A172 (cell line): ENCODE measurements at regions not wholly inside any gene's neighbourhood (a gene's known extent, or its start where the extent isn't known, plus 50 kb on each side); places are given as distances from the start of the nearest gene placed in this dataset.

Experiments
- DNase-seq: peaks from one replicate; pipeline ENCODE4 v3.0.0-alpha.2; 2015; ENCODE audit warnings: low spot score

DNA sequence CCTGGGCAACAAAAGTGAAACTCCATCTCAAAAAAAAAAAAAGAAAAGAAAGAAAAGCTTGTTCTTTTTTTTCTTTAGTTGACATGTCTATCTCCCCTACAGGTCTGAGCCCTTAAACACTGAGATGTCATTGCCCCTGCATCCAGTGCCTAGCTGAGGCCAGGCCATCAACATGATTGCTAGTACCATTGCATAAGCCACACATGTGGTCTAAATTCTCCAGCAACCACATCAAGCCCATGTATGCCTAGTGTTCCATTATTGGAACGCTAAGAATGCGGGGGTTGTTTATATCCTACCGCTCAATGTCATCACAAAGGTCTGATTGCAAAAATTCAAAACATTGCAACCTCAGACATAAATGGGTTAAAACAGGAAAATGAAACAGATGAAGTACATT lies 62.7 kb downstream of the NPTX2 start:
- peak; percentile 66 for DNase-seq

DNA sequence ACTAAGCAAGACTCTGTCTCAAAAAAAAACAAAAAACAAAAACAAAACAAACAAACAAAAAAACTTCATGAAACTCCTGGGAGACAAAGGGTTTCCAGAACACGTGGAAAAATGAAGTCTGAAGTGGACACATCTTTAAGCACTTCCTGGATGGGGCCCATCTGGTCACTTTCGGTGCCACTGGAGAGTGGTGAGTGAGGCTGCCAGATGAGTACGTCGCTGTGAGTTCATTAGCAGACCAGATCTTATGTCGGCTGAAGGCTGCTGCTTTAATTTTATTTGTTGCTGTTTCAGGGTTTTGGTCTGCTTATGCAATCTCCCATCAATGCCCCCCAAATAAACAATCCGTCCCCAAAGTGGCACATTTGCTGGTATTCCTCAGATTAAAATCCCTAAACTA lies 64.4 kb downstream of the NPTX2 start:
- peak; percentile 57 for DNase-seq

DNA sequence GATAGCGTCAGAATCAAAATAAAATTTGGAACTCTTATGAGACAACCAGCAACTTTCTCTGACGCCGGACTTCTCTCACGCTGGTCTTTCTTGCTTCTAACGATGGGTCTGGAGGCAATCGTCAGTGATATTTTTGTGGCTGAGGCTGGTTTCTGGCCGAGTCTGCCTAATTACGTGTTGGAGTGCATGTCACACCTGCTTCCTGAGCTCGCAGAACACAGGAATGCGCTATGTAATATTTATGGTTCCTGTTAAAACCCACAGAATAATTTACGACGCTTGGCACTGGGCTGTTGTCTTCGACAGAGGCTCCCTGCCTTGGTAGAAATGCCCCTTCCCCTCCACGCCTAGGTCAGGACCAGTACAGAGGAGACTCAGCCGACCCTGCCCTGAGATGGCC lies 64.9 kb downstream of the NPTX2 start:
- peak; percentile 79 for DNase-seq

GRCh38 chr7:98683514-98683913 lies 66.4 kb downstream of the NPTX2 start:
- DNase-seq, result no peak

GRCh38 chr7:98685541-98685940 lies 68.5 kb downstream of the NPTX2 start:
- no peak for DNase-seq

- no peak for DNase-seq
These were observed 69.5 kb downstream of the NPTX2 start for GRCh38 chr7:98686466-98687080.

GRCh38 chr7:98687111-98687751 lies 70.1 kb downstream of the NPTX2 start:
- DNase-seq, result no peak

GRCh38 chr7:98691619-98692018 lies 74.5 kb downstream of the NPTX2 start:
- no peak for DNase-seq

DNA sequence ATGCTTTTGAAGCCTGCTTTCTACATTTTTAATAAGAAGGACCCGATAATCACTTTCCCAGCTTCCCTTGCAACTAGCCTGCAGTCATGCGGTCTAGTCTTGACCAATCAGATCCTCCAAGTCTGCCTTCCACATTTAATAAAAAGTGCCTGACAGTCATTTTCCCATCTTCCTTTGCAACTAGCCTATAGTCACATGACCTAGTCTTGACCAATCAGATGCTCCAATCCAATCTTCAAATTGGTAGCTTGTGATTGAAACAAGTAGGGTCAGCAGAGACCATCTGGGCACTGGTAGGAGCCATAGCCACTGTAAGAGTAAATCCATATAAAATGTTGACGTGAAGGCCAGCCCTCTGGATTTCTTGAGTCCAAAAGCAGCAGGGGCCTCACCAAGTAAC lies 80.0 kb downstream of the NPTX2 start:
- DNase-seq, result no peak

DNA sequence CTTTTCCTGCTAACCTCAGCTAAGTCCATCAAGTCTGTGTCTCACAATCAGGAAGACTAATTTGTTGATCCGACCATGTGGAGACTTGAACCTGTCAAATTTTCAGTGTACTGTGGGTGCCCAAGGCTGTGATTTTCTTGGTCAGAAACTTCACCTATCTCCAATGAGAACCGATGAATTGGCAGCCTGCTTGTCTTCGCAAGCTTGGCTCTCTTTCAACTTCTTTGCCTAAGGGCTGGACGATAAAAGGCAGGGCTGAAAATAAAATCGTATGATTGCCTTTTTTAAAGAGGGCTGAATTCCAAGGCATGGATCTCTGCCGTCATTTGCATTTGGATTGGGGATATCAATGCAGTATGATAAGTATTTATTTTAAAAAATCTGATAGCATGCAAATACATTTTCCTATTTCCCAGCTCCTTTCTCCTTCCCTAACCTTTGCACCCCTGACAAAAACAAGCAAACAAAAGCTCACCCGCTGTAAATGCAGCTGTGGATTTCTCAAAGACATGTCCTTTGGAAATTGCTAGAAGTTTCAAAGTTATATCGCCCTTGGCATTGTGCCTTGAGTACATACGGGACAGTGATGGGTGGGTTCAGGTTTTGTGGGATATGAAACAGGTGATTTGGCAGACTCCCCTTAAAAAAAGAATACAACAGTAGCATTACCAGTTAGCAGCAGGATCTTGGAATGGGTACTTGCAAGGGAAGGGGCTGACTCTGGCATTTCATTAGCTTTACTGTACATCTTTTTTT lies 80.6 kb downstream of the NPTX2 start:
- no peak for DNase-seq

- DNase-seq, result no peak
These were observed 81.9 kb downstream of the NPTX2 start for GRCh38 chr7:98698976-98699375.

GRCh38 chr7:98700533-98700932 lies 83.4 kb downstream of the NPTX2 start:
- DNase-seq, result no peak

DNA sequence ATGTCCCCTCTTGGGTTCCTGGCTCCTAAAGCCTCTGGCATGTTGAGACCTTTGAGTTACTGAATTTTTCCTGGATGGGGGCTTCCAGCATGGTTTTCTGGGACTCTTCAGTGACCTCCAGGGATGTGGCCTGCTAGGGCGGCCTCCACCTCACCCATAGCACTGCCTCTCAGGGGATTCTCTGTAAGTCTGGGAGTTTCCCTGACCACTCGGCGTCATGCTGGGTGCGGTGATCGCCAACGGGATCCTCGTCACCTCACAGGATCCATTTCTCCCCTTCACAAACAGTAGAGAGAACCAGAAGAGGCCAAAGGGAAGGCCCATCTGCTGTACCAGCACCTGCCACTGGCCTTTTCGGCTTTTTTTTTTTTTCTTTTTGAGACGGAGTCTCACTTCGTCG lies 84.3 kb downstream of the NPTX2 start:
- DNase-seq, result no peak

DNA sequence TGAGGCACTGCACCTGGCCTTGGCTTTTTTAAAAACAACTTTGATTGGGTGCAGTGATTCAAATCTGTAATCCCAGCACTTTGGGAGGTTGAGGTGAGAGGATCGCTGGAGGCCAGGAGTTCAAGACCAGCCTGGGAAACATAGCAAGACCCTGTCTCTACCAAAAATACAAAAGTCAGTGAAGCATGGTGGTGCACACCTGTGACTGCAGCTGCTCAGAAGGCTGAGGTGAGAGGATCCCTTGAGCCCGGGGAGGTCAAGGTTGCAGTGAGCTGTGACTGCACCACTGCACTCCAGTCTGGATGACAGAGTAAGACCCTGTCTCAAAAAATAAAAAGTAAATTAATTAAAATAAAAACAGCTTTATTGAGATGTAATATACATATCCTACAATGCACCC lies 84.9 kb downstream of the NPTX2 start:
- DNase-seq, result no peak

GRCh38 chr7:98703916-98704315 lies 86.8 kb downstream of the NPTX2 start:
- DNase-seq, result no peak

- no peak for DNase-seq
These were observed 88.5 kb downstream of the NPTX2 start for GRCh38 chr7:98705626-98706025.

DNA sequence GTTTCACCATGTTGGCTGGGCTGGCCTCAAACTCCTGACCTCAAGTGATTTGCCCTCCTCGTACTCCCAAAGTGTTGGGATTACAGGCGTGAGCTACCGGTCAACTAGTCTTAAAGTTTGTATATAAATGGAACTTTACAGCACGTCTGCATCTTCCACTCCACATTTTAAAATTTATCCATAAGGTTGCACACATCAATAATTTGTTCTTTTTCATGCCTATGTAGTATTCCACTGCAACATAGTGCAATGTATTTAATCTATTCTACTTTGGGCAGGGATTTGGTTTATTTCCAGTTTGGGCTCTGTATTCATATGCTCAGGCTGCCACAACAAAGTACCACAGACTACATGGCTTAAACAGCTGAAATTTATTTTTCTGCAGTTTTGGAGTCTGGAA lies 90.0 kb downstream of the NPTX2 start:
- no peak for DNase-seq

DNA sequence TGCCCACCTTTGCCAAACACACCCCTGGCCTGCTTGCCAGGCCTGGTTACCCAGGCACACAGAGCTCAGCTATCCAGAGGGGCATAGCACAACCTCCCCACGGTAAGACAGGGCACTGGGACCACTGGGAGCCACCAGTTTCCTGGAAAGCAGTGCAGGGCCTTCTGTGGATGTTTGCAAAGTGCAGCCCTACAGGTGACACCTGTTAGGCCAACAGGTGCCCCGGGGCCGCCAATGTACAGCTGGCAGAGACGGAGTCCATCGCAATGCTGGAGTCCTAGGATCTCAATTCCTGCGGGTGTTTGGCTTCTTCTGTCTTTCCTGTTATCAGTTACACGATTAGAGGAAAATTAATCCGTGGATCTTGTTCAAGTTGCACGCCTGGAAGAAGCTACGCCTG lies 94.9 kb downstream of the NPTX2 start:
- DNase-seq, result no peak

GRCh38 chr7:98713165-98713810 lies 96.2 kb downstream of the NPTX2 start:
- peak; percentile 70 for DNase-seq

DNA sequence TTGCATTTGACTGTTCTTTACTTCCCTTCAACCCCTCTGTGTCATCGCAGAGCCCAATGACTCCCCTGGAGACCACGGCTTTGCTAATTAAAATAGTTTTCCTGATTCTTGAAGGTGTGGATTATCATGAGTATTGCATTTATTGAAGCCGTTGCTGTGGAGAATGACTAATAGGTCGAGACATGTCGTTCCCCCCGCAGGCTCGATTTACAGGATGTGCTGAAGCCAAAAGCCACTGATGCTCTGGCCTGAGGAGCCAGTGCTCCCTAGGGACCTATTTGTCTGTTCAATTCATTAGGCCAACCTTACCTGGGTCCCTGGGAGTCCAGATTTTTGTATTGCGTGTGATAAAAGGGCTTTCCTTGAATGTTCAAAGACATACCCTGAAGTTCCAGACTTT lies 102.3 kb downstream of the NPTX2 start:
- peak; percentile 40 for DNase-seq

DNA sequence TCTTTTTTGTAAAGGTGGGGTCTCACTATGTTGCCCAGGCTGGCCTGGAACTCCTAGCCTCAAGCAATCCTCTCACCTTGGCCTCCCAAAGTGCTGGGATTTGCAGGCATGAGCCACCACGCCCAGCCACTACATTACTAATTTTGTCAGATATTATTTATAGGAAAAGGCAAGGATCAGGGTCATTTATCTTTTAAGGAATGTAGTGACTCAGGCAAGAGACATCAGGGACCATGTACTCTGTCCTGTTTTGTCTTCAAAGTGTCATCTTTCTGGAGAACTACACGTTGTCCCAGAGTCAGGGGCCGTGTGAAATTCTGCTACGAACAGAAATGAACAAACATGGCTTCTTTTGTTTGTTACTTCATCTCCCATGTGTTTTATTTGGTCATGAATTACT lies 105.3 kb downstream of the NPTX2 start:
- DNase-seq, result peak; percentile 72

DNA sequence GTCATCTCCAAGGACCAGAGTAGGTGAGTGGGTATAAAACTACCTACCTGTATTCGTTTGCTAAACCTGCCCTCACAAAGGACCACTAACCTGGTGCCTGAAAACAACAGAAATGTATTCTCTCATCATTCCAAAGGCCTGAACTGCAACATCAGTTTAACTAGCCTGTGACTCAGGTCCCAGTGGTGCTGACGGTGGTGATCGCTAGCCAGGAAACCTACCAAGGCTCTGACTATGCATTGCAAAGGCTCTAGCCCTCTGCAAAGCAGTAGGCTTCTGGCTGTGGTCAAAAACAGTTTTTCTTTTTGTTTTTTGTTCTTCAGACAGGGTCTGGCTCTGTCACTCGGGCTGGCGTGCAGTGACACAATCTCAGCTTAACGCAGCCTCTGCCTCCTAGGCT lies 107.5 kb downstream of the NPTX2 start:
- peak; percentile 25 for DNase-seq
